ENCODE measurements at regions not wholly inside any gene's neighbourhood (a gene's known extent, or its start where the extent isn't known, plus 50 kb on each side); places are given as distances from the start of the nearest gene placed in this dataset.
"Not testable (repeated sequence)": the region's sequence is repeated elsewhere in the genome, so short reads cannot be mapped to it uniquely, and the experiment has no call there.

GRCh38 chr1:147062956-147063355 is 109.3 kb downstream of the PRKAB2 start:
- no peak for DNase-seq (ENCODE audit: low spot score)

GRCh38 chr1:147061880-147062279 is 110.4 kb downstream of the PRKAB2 start:
- DNase-seq (ENCODE audit: low spot score) = not testable (repeated sequence)

GRCh38 chr1:147053269-147053668 is 115.1 kb downstream of the NBPF12 start:
- DNase-seq (ENCODE audit: low spot score) = no peak

- no peak for DNase-seq (ENCODE audit: low spot score)
These were observed 114.6 kb downstream of the NBPF12 start for GRCh38 chr1:147052677-147053076.

GRCh38 chr1:147052143-147052542 is 114.0 kb downstream of the NBPF12 start:
- DNase-seq (ENCODE audit: low spot score) = no peak

- no peak for DNase-seq (ENCODE audit: low spot score)
These were observed 113.0 kb downstream of the NBPF12 start for GRCh38 chr1:147051136-147051535.

- no peak for DNase-seq (ENCODE audit: low spot score)
These were observed 112.5 kb downstream of the NBPF12 start for GRCh38 chr1:147050654-147051053.

- not testable (repeated sequence) for DNase-seq (ENCODE audit: low spot score)
These were observed 108.8 kb downstream of the NBPF12 start for GRCh38 chr1:147046863-147047394.

GRCh38 chr1:147046189-147046862 is 108.2 kb downstream of the NBPF12 start:
- DNase-seq (ENCODE audit: low spot score) = no peak
